ENCODE measurements at regions not wholly inside any gene's neighbourhood (a gene's known extent, or its start where the extent isn't known, plus 50 kb on each side); places are given as distances from the start of the nearest gene placed in this dataset.

DNA sequence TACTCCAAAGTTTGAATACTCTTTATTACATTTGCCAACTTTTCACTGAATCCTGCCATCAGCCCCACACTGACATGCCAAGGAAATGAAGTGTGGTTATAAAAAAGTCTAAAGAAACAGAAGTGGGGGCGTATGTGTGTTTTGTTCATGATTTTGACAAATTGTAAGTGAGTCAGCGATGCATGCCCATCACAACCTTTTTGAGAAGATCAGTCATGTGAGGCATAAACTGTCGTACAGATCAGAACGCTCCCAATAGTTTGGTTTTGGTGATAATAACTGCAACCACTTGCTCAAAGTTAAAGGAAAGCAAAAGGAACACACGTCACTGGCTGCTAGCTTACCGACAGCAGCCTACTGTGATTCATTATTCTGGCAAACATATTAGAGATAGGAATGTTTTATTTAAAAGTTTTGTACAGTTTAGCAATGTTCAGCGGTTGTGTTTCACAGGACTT lies 95.6 kb downstream of the RGS2 start:
- TF ChIP-seq ZNF274 (IDR thresholded peaks at IDR 0.05; ENCODE audit: low read depth, low read length) (no peak), YY1 (IDR thresholded peaks at IDR 0.05; ENCODE audit: insufficient read depth, insufficient read length) (no peak)
